ENCODE measurements at regions not wholly inside any gene's neighbourhood (a gene's known extent, or its start where the extent isn't known, plus 50 kb on each side); places are given as distances from the start of the nearest gene placed in this dataset.

DNA sequence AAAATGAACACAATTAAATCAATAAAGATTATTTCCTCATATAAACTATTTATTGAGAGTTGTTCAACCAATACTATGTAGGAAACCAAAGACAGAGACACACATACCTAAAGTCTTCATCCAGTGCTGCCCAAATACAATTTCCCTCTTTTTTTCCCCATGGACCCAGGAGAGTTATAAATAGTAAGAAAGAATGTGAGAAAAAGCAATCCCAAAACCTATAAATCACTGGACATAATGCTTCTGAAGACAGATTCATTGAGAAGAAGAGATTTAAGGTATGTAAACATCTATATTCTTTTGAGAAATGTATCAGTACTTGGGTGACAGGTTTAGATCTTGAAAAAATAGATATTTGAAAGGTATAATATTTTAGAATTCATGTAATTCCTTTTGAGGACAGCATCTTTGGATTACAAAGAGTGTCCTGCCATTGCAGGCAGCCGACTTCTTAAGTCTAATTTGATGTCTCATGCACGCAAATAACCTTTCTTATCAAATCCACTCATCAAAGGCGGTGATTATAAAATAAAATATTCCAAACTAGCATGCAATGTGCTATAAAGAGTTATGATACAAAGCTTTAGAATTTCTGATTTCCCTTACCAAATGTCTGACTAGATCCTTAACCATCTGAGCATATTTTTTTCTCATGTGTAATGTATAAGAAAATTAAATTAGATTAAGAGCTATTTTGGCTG is 739.4 kb downstream of the LIG4 start:
- TF ChIP-seq CREM (CRISPR knock-in tag; IDR thresholded peaks at IDR 0.05), result no peak
- TF ChIP-seq, protein P1, sequence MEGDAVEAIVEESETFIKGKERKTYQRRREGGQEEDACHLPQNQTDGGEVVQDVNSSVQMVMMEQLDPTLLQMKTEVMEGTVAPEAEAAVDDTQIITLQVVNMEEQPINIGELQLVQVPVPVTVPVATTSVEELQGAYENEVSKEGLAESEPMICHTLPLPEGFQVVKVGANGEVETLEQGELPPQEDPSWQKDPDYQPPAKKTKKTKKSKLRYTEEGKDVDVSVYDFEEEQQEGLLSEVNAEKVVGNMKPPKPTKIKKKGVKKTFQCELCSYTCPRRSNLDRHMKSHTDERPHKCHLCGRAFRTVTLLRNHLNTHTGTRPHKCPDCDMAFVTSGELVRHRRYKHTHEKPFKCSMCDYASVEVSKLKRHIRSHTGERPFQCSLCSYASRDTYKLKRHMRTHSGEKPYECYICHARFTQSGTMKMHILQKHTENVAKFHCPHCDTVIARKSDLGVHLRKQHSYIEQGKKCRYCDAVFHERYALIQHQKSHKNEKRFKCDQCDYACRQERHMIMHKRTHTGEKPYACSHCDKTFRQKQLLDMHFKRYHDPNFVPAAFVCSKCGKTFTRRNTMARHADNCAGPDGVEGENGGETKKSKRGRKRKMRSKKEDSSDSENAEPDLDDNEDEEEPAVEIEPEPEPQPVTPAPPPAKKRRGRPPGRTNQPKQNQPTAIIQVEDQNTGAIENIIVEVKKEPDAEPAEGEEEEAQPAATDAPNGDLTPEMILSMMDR (IDR thresholded peaks at IDR 0.05), result no peak
- no peak for TF ChIP-seq FOXK1 (CRISPR knock-in tag; IDR thresholded peaks at IDR 0.05)
- TF ChIP-seq JUN (CRISPR knock-in tag; IDR thresholded peaks at IDR 0.05), result no peak
- TF ChIP-seq, protein P2, sequence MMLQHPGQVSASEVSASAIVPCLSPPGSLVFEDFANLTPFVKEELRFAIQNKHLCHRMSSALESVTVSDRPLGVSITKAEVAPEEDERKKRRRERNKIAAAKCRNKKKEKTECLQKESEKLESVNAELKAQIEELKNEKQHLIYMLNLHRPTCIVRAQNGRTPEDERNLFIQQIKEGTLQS (CRISPR knock-in tag; conservative IDR thresholded peaks at IDR 0.05), result no peak
- TF ChIP-seq ESRRA (CRISPR knock-in tag; IDR thresholded peaks at IDR 0.05; ENCODE audit: borderline replicate concordance), result no peak
- TF ChIP-seq, protein P3, sequence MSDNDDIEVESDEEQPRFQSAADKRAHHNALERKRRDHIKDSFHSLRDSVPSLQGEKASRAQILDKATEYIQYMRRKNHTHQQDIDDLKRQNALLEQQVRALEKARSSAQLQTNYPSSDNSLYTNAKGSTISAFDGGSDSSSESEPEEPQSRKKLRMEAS (CRISPR knock-in tag; IDR thresholded peaks at IDR 0.05), result no peak
